H1 (cell line): ENCODE measurements at regions not wholly inside any gene's neighbourhood (a gene's known extent, or its start where the extent isn't known, plus 50 kb on each side); places are given as distances from the start of the nearest gene placed in this dataset.

Experiments
- CTCF ChIA-PET: fragments of 300-600 bp; sonication (Branson Sonifier 250); formaldehyde crosslinking; loops from one replicate; lab custom pipeline; 2021; ENCODE audit not compliant: partially characterized antibody; lab: Charles Lee
- POLR2A ChIA-PET: fragments of 300-600 bp; sonication (Branson Sonifier 250); formaldehyde crosslinking; loops from one replicate; lab custom pipeline; 2021; ENCODE audit warnings: inconsistent platforms; ENCODE audit not compliant: partially characterized antibody; lab: Charles Lee
- DNase-seq, 2 experiments: peaks; one replicate each; pipeline versions ENCODE4 v3.0.0 to v3.0.0-alpha.2; 2010 to 2022; ENCODE audit warnings: low spot score in 2 of 2, low read depth in 1 of 2, mixed read lengths in 1 of 2
- FAIRE-seq: peaks from 2 replicates; lab custom pipeline; 2011; peaks lifted over from hg19 to GRCh38; lab: Jason Lieb, UNC
- H2AFZ ChIP-seq: 2 replicates; pipeline ENCODE4 v1.8.1; 2012; ENCODE audit warnings: low read length, inconsistent platforms
- H2AK5ac ChIP-seq: 2 replicates; pipeline ENCODE4 v1.6.1; 2013; ENCODE audit warnings: low read depth, low read length
- H2BK120ac ChIP-seq: replicated peaks from 2 replicates; pipeline ENCODE3; 2013; ENCODE audit warnings: low read depth, low read length, inconsistent platforms
- H2BK12ac ChIP-seq: 2 replicates; pipeline ENCODE4 v1.6.1; 2013; ENCODE audit warnings: low read depth, low read length
- H2BK15ac ChIP-seq: 2 replicates; pipeline ENCODE4 v1.6.1; 2013; ENCODE audit warnings: low read length
- H2BK20ac ChIP-seq: 2 replicates; pipeline ENCODE4 v1.6.1; 2013; ENCODE audit warnings: low read length
- H2BK5ac ChIP-seq: 2 replicates; pipeline ENCODE4 v1.6.1; 2013; ENCODE audit warnings: low read depth, low read length
- H3K14ac ChIP-seq: 2 replicates; pipeline ENCODE4 v1.6.1; 2013; ENCODE audit warnings: inconsistent platforms; ENCODE audit not compliant: insufficient read length
- H3K18ac ChIP-seq: 2 replicates; pipeline ENCODE4 v1.6.1; 2013; ENCODE audit warnings: low read length; ENCODE audit errors: extremely low read depth
- H3K23ac ChIP-seq: 2 replicates; pipeline ENCODE4 v1.6.1; 2013; ENCODE audit warnings: inconsistent platforms; ENCODE audit not compliant: insufficient read length
- H3K23me2 ChIP-seq: 2 replicates; pipeline ENCODE4 v1.6.1; 2013; ENCODE audit warnings: low read depth, low read length
- H3K27ac ChIP-seq: 2 replicates; pipeline ENCODE4 v1.6.1; 2011; ENCODE audit warnings: low read depth, low read length, inconsistent platforms
- H3K27me3 ChIP-seq, 4 experiments: replicated peaks in 1 of 4; 1 replicate in 1 of 4; 2 replicates in 3 of 4; pipeline versions ENCODE4 v1.6.1 to v1.8.1; 2011 to 2013; ENCODE audit warnings: low read length in 3 of 4, mild to moderate bottlenecking in 3 of 4, inconsistent platforms in 2 of 4, mixed read lengths in 2 of 4, moderate library complexity in 1 of 4; ENCODE audit not compliant: control insufficient read depth in 3 of 4, insufficient read depth in 3 of 4; ENCODE audit errors: extremely low read depth in 1 of 4
- H3K36me3 ChIP-seq, 4 experiments: 2 replicates each; pipeline versions ENCODE4 v1.6.1 to v1.8.1; 2011 to 2013; ENCODE audit warnings: mild to moderate bottlenecking in 4 of 4, low read length in 3 of 4, moderate library complexity in 2 of 4, control low read depth in 1 of 4, inconsistent platforms in 1 of 4; ENCODE audit not compliant: insufficient read depth in 4 of 4, control insufficient read depth in 2 of 4
- H3K4ac ChIP-seq: replicated peaks from 2 replicates; pipeline ENCODE3; 2013; ENCODE audit warnings: low read length, low read depth, mixed read lengths, inconsistent platforms; ENCODE audit not compliant: insufficient read length
- H3K4me1 ChIP-seq, 4 experiments: replicated peaks in 1 of 4; 1 replicate in 1 of 4; 2 replicates in 3 of 4; pipeline versions ENCODE4 v1.6.1 to v1.8.1; 2011 to 2013; ENCODE audit warnings: low read length in 3 of 4, inconsistent platforms in 2 of 4, mixed read lengths in 1 of 4; ENCODE audit not compliant: insufficient read depth in 4 of 4, control insufficient read depth in 3 of 4
- H3K4me2 ChIP-seq, 2 experiments: 2 replicates each; pipeline versions ENCODE4 v1.6.1 to v1.8.1; 2011 to 2013; ENCODE audit warnings: low read depth in 2 of 2, low read length in 2 of 2, control low read depth in 1 of 2, inconsistent platforms in 1 of 2, mild to moderate bottlenecking in 1 of 2; ENCODE audit not compliant: insufficient read depth in 1 of 2
- H3K4me3 ChIP-seq, 4 experiments: fragments of 200-600, 300-600 bp in 1 of 4; sonication (generic), shearing (Covaris generic), sonication (Bioruptor Twin) in 1 of 4; 2 replicates each; pipeline versions ENCODE4 v1.5.1 to v1.8.1; 2011 to 2016; ENCODE audit warnings: low read length in 4 of 4, low read depth in 3 of 4, control low read depth in 2 of 4, inconsistent platforms in 2 of 4, mild to moderate bottlenecking in 2 of 4, mixed read lengths in 1 of 4, moderate library complexity in 1 of 4; ENCODE audit not compliant: insufficient read depth in 2 of 4; ENCODE audit errors: extremely low read depth in 1 of 4
- H3K56ac ChIP-seq: replicated peaks from 2 replicates; pipeline ENCODE3; 2013; ENCODE audit warnings: low read depth, mild to moderate bottlenecking, mixed read lengths, low read length, inconsistent platforms; ENCODE audit not compliant: insufficient read length
- H3K79me1 ChIP-seq: 2 replicates; pipeline ENCODE4 v1.6.1; 2013; ENCODE audit warnings: low read depth, low read length, control low read depth
- H3K79me2 ChIP-seq, 2 experiments: 2 replicates each; pipeline versions ENCODE4 v1.6.1 to v1.8.1; 2012 to 2013; ENCODE audit warnings: low read length in 2 of 2, mild to moderate bottlenecking in 2 of 2, inconsistent platforms in 1 of 2; ENCODE audit not compliant: insufficient read depth in 2 of 2, control insufficient read depth in 1 of 2
- H3K9ac ChIP-seq, 4 experiments: replicated peaks in 1 of 4; 1 replicate in 1 of 4; 2 replicates in 3 of 4; pipeline versions ENCODE4 v1.6.1 to v1.8.1; 2011 to 2013; ENCODE audit warnings: low read depth in 3 of 4, low read length in 3 of 4, control low read depth in 2 of 4, mild to moderate bottlenecking in 2 of 4, moderate library complexity in 2 of 4, inconsistent platforms in 1 of 4; ENCODE audit errors: extremely low read depth in 1 of 4
- H3K9me3 ChIP-seq, 2 experiments: 2 replicates each; pipeline versions ENCODE4 v1.6.1 to v1.8.1; 2012 to 2013; ENCODE audit warnings: mild to moderate bottlenecking in 2 of 2, moderate library complexity in 2 of 2, control low read depth in 1 of 2, inconsistent platforms in 1 of 2, low read depth in 1 of 2, low read length in 1 of 2, mixed read lengths in 1 of 2; ENCODE audit not compliant: insufficient read depth in 2 of 2
- H4K20me1 ChIP-seq, 2 experiments: replicated peaks in 1 of 2; 2 replicates each; pipeline versions ENCODE3 to v1.8.1; 2011 to 2013; ENCODE audit warnings: inconsistent platforms in 2 of 2, low read length in 2 of 2, mild to moderate bottlenecking in 1 of 2; ENCODE audit not compliant: insufficient read depth in 2 of 2, control insufficient read depth in 1 of 2
- H4K5ac ChIP-seq: 2 replicates; pipeline ENCODE4 v1.6.1; 2013; ENCODE audit warnings: low read length, low read depth, mixed read lengths, inconsistent platforms; ENCODE audit not compliant: insufficient read length
- H4K8ac ChIP-seq: 2 replicates; pipeline ENCODE4 v1.8.0; 2013; ENCODE audit warnings: mild to moderate bottlenecking, moderate library complexity, low read length, inconsistent platforms; ENCODE audit not compliant: insufficient read depth; ENCODE audit errors: extremely low read depth
- H4K91ac ChIP-seq: replicated peaks from 2 replicates; pipeline ENCODE3; 2013; ENCODE audit warnings: low read length, mixed read lengths, inconsistent platforms; ENCODE audit not compliant: insufficient read length
- CEBPB ChIP-seq: IDR thresholded peaks from 2 replicates; pipeline ENCODE4 v1.6.1; 2012; ENCODE audit warnings: low read depth, low read length
- CREB1 ChIP-seq: IDR thresholded peaks from 2 replicates; pipeline ENCODE4 v1.6.1; 2012; ENCODE audit warnings: inconsistent platforms
- WGBS, 2 experiments: shearing (Covaris generic) in 1 of 2; methylation state at CpG; one replicate each; pipeline versions ENCODE4 v1.1.6 to v1.1.7; 2013 to 2015; ENCODE audit warnings: low lambda C conversion rate in 2 of 2, mixed read lengths in 2 of 2, inconsistent platforms in 1 of 2, low coverage in 1 of 2, missing lambda C conversion rate in 1 of 2; ENCODE audit not compliant: insufficient replicate concordance in 2 of 2, insufficient coverage in 1 of 2, insufficient read length in 1 of 2; ENCODE audit errors: extremely low coverage in 1 of 2, missing lambda C conversion rate in 1 of 2; 5-methylcytosine and 5-hydroxymethylcytosine counted together

DNA sequence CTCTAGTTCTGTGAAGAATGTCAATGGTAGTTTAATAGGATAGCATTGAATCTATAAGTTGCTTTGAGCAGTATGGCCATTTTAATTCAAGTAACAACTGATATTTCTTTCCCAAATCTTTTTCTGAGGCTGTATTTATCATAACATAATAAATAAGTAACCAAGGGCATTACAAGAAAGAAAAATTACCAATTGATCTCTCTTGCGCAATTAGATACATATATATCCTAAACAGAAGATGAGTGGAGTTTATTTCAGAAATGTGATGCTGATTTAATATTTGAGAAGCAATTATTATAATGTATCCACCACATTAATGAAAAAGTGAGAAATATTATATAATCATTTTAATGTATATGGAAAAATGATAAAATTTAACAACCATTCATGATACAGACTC is 802.5 kb upstream of the AGA start:
- Histone ChIP-seq H3K4me2 (no peak overlapping the region), H3K14ac (no peak overlapping the region), H4K5ac (no peak overlapping the region), H2BK120ac (no peak overlapping the region), H3K56ac (no peak overlapping the region), H3K4me3 (no peak overlapping the region), H3K79me1 (no peaks in the 10 kb centered on the region), H3K79me2 (no peaks in the 10 kb centered on the region), H3K23me2 (no peaks in the 10 kb centered on the region), H3K27ac (no peak overlapping the region), H2BK20ac (no peak overlapping the region), H3K27me3 (no peaks in the 10 kb centered on the region), H4K8ac (no peak overlapping the region), H3K4ac (no peak overlapping the region), H2BK15ac (no peak overlapping the region), H3K9me3 (peaks cover 2 to 21% of the 10 kb centered on the region in 2 experiments; a peak in 1 of 4 replicates), H2AFZ (no peak overlapping the region), H2BK12ac (no peak overlapping the region), H3K18ac (no peak overlapping the region), H3K36me3 (no peaks in the 10 kb centered on the region), H3K23ac (no peak overlapping the region), H2BK5ac (no peak overlapping the region), H3K9ac (no peak overlapping the region), H4K20me1 (peaks cover 0 to 1% of the 10 kb centered on the region in 2 experiments), H3K4me1 (no peaks in the 10 kb centered on the region), H4K91ac (no peak overlapping the region), H2AK5ac (no peak overlapping the region)
- TF ChIP-seq CREB1 (no peak), CEBPB (peak; percentile 70; the same call in 1 of the 2 replicates)
- FAIRE-seq, result no peak
- 93% methylated on average over 1 of the region's 1 CpG; no CpG with 5 or more reads in 1 of the 2 experiments for WGBS, 2 experiments
- POLR2A ChIA-PET, result no interaction called here
- CTCF ChIA-PET, result no interaction called here
- no peak for DNase-seq
